Endothelial cell of umbilical vein (primary cell): ENCODE measurements at regions not wholly inside any gene's neighbourhood (a gene's known extent, or its start where the extent isn't known, plus 50 kb on each side); places are given as distances from the start of the nearest gene placed in this dataset.

ENCODE experiments used
- BruUV-seq: library from RNA; stranded (reverse); fragments of 400-500 nt; replicated peaks from 2 replicates; lab custom pipeline; 2021; lab: Mats Ljungman, UMichigan
- CTCF ChIA-PET: fragments of 300-600, 350-600 bp; sonication (Branson Sonifier 250); formaldehyde crosslinking; loops from one replicate; lab custom pipeline; 2021; ENCODE audit warnings: antibody characterized with exemption, inconsistent platforms; lab: Charles Lee
- POLR2A ChIA-PET: fragments of 300-600, 350-600 bp; sonication (Branson Sonifier 250); formaldehyde crosslinking; loops from one replicate; lab custom pipeline; 2021; ENCODE audit warnings: antibody characterized with exemption, inconsistent platforms; lab: Charles Lee
- DNase-seq: peaks from one replicate; pipeline ENCODE4 v3.0.0-alpha.2; 2011; ENCODE audit warnings: low read depth, low spot score
- FAIRE-seq: peaks from 2 replicates; lab custom pipeline; 2011; peaks lifted over from hg19 to GRCh38; lab: Jason Lieb, UNC
- H2AFZ ChIP-seq: 2 replicates; pipeline ENCODE4 v1.6.0; 2012; ENCODE audit warnings: low read depth, low read length, control low read depth, inconsistent platforms
- H3K27ac ChIP-seq: 2 replicates; pipeline ENCODE4 v1.5.1; 2011; ENCODE audit warnings: low read depth, mild to moderate bottlenecking, control low read depth, low read length, moderate library complexity; ENCODE audit not compliant: insufficient read depth
- H3K27me3 ChIP-seq, 2 experiments: 2 replicates each; pipeline versions ENCODE4 v1.6.0 to v1.6.1; 2011; ENCODE audit warnings: low read length in 2 of 2, mixed read lengths in 1 of 2; ENCODE audit not compliant: control insufficient read depth in 2 of 2, insufficient read depth in 2 of 2
- H3K36me3 ChIP-seq, 2 experiments: 2 replicates in 1 of 2; 3 replicates in 1 of 2; pipeline ENCODE4 v1.5.1; 2011; ENCODE audit warnings: low read length in 2 of 2, mild to moderate bottlenecking in 1 of 2, moderate library complexity in 1 of 2; ENCODE audit not compliant: control insufficient read depth in 2 of 2, insufficient read depth in 2 of 2; ENCODE audit errors: extremely low read depth in 1 of 2
- H3K4me1 ChIP-seq: 3 replicates; pipeline ENCODE4 v1.5.1; 2011; ENCODE audit warnings: mild to moderate bottlenecking, low read length; ENCODE audit not compliant: control insufficient read depth, insufficient read depth; ENCODE audit errors: extremely low read depth
- H3K4me2 ChIP-seq: 2 replicates; pipeline ENCODE4 v1.6.1; 2011; ENCODE audit warnings: low read length, control low read depth, mixed read lengths; ENCODE audit not compliant: insufficient read depth
- H3K4me3 ChIP-seq, 3 experiments: fragments of 200-600 bp in 1 of 3; sonication (generic), shearing (Covaris generic) in 1 of 3; replicated peaks in 1 of 3; 2 replicates each; pipeline ENCODE4 v1.5.1; 2011 to 2016; ENCODE audit warnings: control low read depth in 3 of 3, low read length in 3 of 3, mild to moderate bottlenecking in 2 of 3, inconsistent platforms in 1 of 3, low read depth in 1 of 3, moderate library complexity in 1 of 3; ENCODE audit not compliant: insufficient read depth in 1 of 3
- H3K79me2 ChIP-seq: 2 replicates; pipeline ENCODE4 v1.6.0; 2012; ENCODE audit warnings: low read length, inconsistent platforms; ENCODE audit not compliant: control insufficient read depth, insufficient read depth
- H3K9ac ChIP-seq: replicated peaks from 2 replicates; pipeline ENCODE3; 2011; ENCODE audit warnings: low read length, control low read depth; ENCODE audit not compliant: insufficient read depth; ENCODE audit errors: extremely low read depth
- H3K9me1 ChIP-seq: replicated peaks from 3 replicates; pipeline ENCODE4 v1.6.0; 2011; ENCODE audit warnings: mild to moderate bottlenecking, low read length; ENCODE audit not compliant: control insufficient read depth, insufficient read depth; ENCODE audit errors: extremely low read depth
- H3K9me3 ChIP-seq: replicated peaks from 2 replicates; pipeline ENCODE4 v1.5.1; 2012; ENCODE audit warnings: low read length, inconsistent platforms; ENCODE audit not compliant: control insufficient read depth, insufficient read depth
- H4K20me1 ChIP-seq: replicated peaks from 2 replicates; pipeline ENCODE3; 2011; ENCODE audit warnings: mild to moderate bottlenecking, low read length; ENCODE audit not compliant: control insufficient read depth, insufficient read depth; ENCODE audit errors: extremely low read depth
- CTCF ChIP-seq, 2 donors: IDR thresholded peaks; 1 replicate in 1 of 2; 2 replicates in 1 of 2; pipeline ENCODE4 v1.5.1; 2011; ENCODE audit warnings: low read length in 2 of 2, mild to moderate bottlenecking in 2 of 2, moderate library complexity in 2 of 2, control low read depth in 1 of 2, inconsistent platforms in 1 of 2, low read depth in 1 of 2; ENCODE audit not compliant: insufficient read depth in 1 of 2; ENCODE audit errors: extremely low read depth in 1 of 2
- EZH2 ChIP-seq: IDR thresholded peaks from 2 replicates; pipeline ENCODE4 v1.6.1; 2012; ENCODE audit warnings: borderline replicate concordance, low read depth, mild to moderate bottlenecking, moderate library complexity, low read length, inconsistent platforms; ENCODE audit not compliant: severe bottlenecking
- FOS ChIP-seq: IDR thresholded peaks from 2 replicates; pipeline ENCODE4 v1.6.1; 2011; ENCODE audit warnings: mild to moderate bottlenecking, low read length, moderate library complexity, borderline replicate concordance; ENCODE audit not compliant: insufficient read depth
- GATA2 ChIP-seq: IDR thresholded peaks from 2 replicates; pipeline ENCODE4 v1.7.0; 2011; ENCODE audit warnings: low read depth, mild to moderate bottlenecking, moderate library complexity, mixed read lengths, low read length; ENCODE audit not compliant: insufficient read length, insufficient read depth
- JUN ChIP-seq: IDR thresholded peaks from 2 replicates; pipeline ENCODE4 v1.6.1; 2011; ENCODE audit warnings: borderline replicate concordance, low read depth; ENCODE audit not compliant: insufficient read length, insufficient read depth
- MAX ChIP-seq: IDR thresholded peaks from 2 replicates; pipeline ENCODE4 v1.6.1; 2011; ENCODE audit not compliant: insufficient read depth, insufficient read length
- MYC ChIP-seq: IDR thresholded peaks from one replicate; pipeline ENCODE4 v1.6.1; 2011; ENCODE audit warnings: mild to moderate bottlenecking, low read depth, low read length
- POLR2A ChIP-seq: IDR thresholded peaks from 2 replicates; pipeline ENCODE4 v1.6.1; 2012; ENCODE audit warnings: low read depth, mild to moderate bottlenecking, control low read depth, low read length
- POLR2AphosphoS5 ChIP-seq: IDR thresholded peaks from 2 replicates; pipeline ENCODE4 v1.6.1; 2012; ENCODE audit warnings: low read depth, mild to moderate bottlenecking, control low read depth, low read length, moderate library complexity; ENCODE audit not compliant: insufficient read depth
- dilution Hi-C: fragments of 300-500 bp; cut with MboI; formaldehyde crosslinking; loops from one replicate; pipeline ENCODE4 v1.15.0; 2019; ENCODE audit warnings: low sequenced_read_pairs; ENCODE audit not compliant: extremely low pct_ligation_motif_present
- intact Hi-C: fragments of 100-400 bp; cut with micrococcal nuclease; formaldehyde crosslinking; loops from one replicate; pipeline ENCODE4 v1.10.0; 2022

DNA sequence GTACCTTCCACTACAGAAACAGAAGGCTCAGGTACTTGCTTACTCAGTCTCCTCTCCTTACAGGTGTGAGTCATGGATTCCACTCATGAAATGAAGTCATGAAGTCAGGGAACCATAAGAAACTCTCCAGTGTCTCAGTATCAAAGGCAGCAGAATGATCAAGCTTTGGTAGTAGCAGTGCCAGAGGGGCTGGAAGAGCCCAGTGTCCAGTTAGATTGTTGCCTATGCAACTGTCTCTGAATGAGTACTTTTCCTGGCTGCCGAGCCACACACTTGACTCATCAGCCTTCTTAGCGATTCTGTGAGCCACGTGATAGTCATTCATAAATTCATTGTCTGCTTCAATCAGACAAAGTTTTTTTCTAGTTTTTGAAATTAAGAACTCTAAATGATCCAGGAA, 52.2 kb upstream of the DTNBP1 start:
- ChIA-PET POLR2A (no interaction called here), CTCF (no interaction called here)
- Histone ChIP-seq H3K79me2 (no peaks in the 10 kb centered on the region), H3K9me1 (no peaks in the 10 kb centered on the region), H3K4me3 (no peak overlapping the region), H3K36me3 (no peaks in the 10 kb centered on the region), H3K27me3 (no peaks in the 10 kb centered on the region), H3K9me3 (no peaks in the 10 kb centered on the region), H3K4me1 (no peaks in the 10 kb centered on the region), H3K4me2 (no peak overlapping the region), H3K27ac (no peak overlapping the region), H2AFZ (no peak overlapping the region), H4K20me1 (no peaks in the 10 kb centered on the region), H3K9ac (no peak overlapping the region)
- no peak for TF ChIP-seq FOS
- TF ChIP-seq MYC: no peak
- TF ChIP-seq POLR2A: no peak
- no peak for TF ChIP-seq POLR2AphosphoS5
- no TSS peak for BruUV-seq
- dilution Hi-C loops (no loop called here), intact Hi-C loops (no loop called here)
- DNase-seq (no peak), FAIRE-seq (no peak)

DNA sequence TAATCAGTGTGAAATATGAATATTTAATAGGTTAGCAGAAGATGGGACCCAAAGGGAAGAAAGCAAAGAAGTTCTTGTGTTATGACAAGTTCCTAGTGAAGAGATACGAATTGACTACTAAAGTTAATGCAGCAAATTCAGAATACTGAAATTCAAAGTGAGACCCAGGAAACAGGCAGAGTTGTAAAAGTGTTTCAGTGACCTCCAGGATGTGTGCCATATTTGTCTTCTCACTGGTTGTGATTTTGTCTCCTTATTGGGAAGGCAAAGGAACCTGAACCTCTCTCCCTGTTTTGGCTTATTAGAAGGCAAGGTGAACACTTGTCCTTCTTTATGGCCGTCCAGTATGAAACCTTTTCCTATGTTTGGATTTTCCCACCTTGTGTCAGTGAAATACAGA, 51.8 kb upstream of the DTNBP1 start:
- Histone ChIP-seq H3K9me3 (no peaks in the 10 kb centered on the region), H3K27me3 (no peaks in the 10 kb centered on the region), H3K27ac (no peak overlapping the region), H3K9ac (no peak overlapping the region), H3K36me3 (no peaks in the 10 kb centered on the region), H3K4me3 (no peak overlapping the region), H3K9me1 (no peaks in the 10 kb centered on the region), H2AFZ (no peak overlapping the region), H3K4me2 (no peak overlapping the region), H3K79me2 (no peaks in the 10 kb centered on the region), H4K20me1 (no peaks in the 10 kb centered on the region), H3K4me1 (no peaks in the 10 kb centered on the region)
- no TSS peak for BruUV-seq
- intact Hi-C loops (no loop called here), dilution Hi-C loops (no loop called here)
- TF ChIP-seq POLR2AphosphoS5 (no peak), EZH2 (no peak), MAX (no peak), MYC (no peak), FOS (no peak), POLR2A (no peak), JUN (no peak), CTCF (IDR thresholded peaks at IDR 0.05; ENCODE audit: extremely low read depth in 1 of 2, insufficient read depth in 1 of 2, low read depth in 1 of 2, low read length in 2 of 2) (no peak), GATA2 (no peak)
- ChIA-PET POLR2A (no interaction called here), CTCF (no interaction called here)
- FAIRE-seq: no peak
- DNase-seq: no peak
